CD14-positive monocyte (primary cell): ENCODE measurements at regions not wholly inside any gene's neighbourhood (a gene's known extent, or its start where the extent isn't known, plus 50 kb on each side); places are given as distances from the start of the nearest gene placed in this dataset.

Experiments
- DNase-seq, 3 donors: peaks; one replicate each; pipeline ENCODE4 v3.0.0-alpha.2; 2011 to 2022
- H2AFZ ChIP-seq: 2 replicates; pipeline ENCODE4 v1.6.0; 2012; ENCODE audit warnings: mild to moderate bottlenecking, low read depth, low read length, inconsistent platforms; ENCODE audit not compliant: insufficient read depth, poor library complexity, severe bottlenecking
- H3K27ac ChIP-seq, 2 donors: 1 replicate in 1 of 2; 2 replicates in 1 of 2; pipeline ENCODE4 v1.5.1; 2012 to 2013; ENCODE audit warnings: low read length in 2 of 2, control low read depth in 1 of 2, inconsistent platforms in 1 of 2, low read depth in 1 of 2, mild to moderate bottlenecking in 1 of 2
- H3K27me3 ChIP-seq, 2 donors: one replicate each; pipeline versions ENCODE4 v1.6.0 to v1.6.1; 2011 to 2013; ENCODE audit warnings: low read length in 2 of 2; ENCODE audit not compliant: control insufficient read depth in 2 of 2, insufficient read depth in 2 of 2
- H3K36me3 ChIP-seq, 2 donors: replicated peaks in 1 of 2; 1 replicate in 1 of 2; 2 replicates in 1 of 2; pipeline versions ENCODE4 v1.5.1 to v1.6.1; 2012 to 2013; ENCODE audit warnings: low read length in 2 of 2, control low read depth in 1 of 2, inconsistent platforms in 1 of 2, mild to moderate bottlenecking in 1 of 2; ENCODE audit not compliant: insufficient read depth in 2 of 2, control insufficient read depth in 1 of 2
- H3K4me1 ChIP-seq, 2 donors: 1 replicate in 1 of 2; 2 replicates in 1 of 2; pipeline versions ENCODE4 v1.5.1 to v1.6.1; 2012 to 2013; ENCODE audit warnings: low read length in 2 of 2, control low read depth in 1 of 2, inconsistent platforms in 1 of 2, mild to moderate bottlenecking in 1 of 2, moderate library complexity in 1 of 2; ENCODE audit not compliant: insufficient read depth in 2 of 2, control insufficient read depth in 1 of 2
- H3K4me2 ChIP-seq: replicated peaks from 2 replicates; pipeline ENCODE3; 2012; ENCODE audit warnings: low read length, moderate library complexity, mild to moderate bottlenecking; ENCODE audit not compliant: poor library complexity, severe bottlenecking; ENCODE audit errors: extremely low read depth
- H3K4me3 ChIP-seq, 3 experiments: fragments of 200-600 bp in 1 of 3; sonication (generic) in 1 of 3; replicated peaks in 1 of 3; 1 replicate in 2 of 3; 2 replicates in 1 of 3; pipeline ENCODE4 v1.5.1; 2011 to 2013; ENCODE audit warnings: low read length in 3 of 3, mild to moderate bottlenecking in 3 of 3, control low read depth in 2 of 3, low read depth in 2 of 3, inconsistent platforms in 1 of 3, moderate library complexity in 1 of 3
- H3K79me2 ChIP-seq: 2 replicates; pipeline ENCODE4 v1.6.0; 2012; ENCODE audit warnings: mild to moderate bottlenecking, control low read depth, inconsistent platforms, low read length, moderate library complexity; ENCODE audit not compliant: insufficient read depth
- H3K9ac ChIP-seq: 2 replicates; pipeline ENCODE4 v1.6.0; 2017; ENCODE audit warnings: low read length, mild to moderate bottlenecking; ENCODE audit not compliant: insufficient read depth, poor library complexity, severe bottlenecking
- H3K9me3 ChIP-seq, 2 donors: replicated peaks in 1 of 2; 1 replicate in 1 of 2; 2 replicates in 1 of 2; pipeline versions ENCODE4 v1.5.1 to v1.6.1; 2012 to 2013; ENCODE audit warnings: low read length in 2 of 2, control low read depth in 1 of 2; ENCODE audit not compliant: control insufficient read depth in 1 of 2, insufficient read depth in 1 of 2
- H4K20me1 ChIP-seq: 2 replicates; pipeline ENCODE4 v1.6.0; 2012; ENCODE audit warnings: mild to moderate bottlenecking, low read length, control low read depth, moderate library complexity; ENCODE audit not compliant: insufficient read depth
- H3K27ac Mint-ChIP-seq, 7 donors: one replicate each; pipeline ENCODE4 v1.8.0; 2020; ENCODE audit warnings: mild to moderate bottlenecking in 7 of 7, mixed read lengths in 7 of 7, moderate library complexity in 6 of 7, inconsistent platforms in 2 of 7
- H3K27me3 Mint-ChIP-seq, 3 donors: one replicate each; pipeline ENCODE4 v1.8.0; 2021 to 2022; ENCODE audit warnings: low read depth in 3 of 3, mild to moderate bottlenecking in 3 of 3, mixed read lengths in 3 of 3, moderate library complexity in 3 of 3, inconsistent platforms in 1 of 3
- H3K36me3 Mint-ChIP-seq, 2 donors: one replicate each; pipeline ENCODE4 v1.8.0; 2020; ENCODE audit warnings: mixed read lengths in 2 of 2, inconsistent platforms in 1 of 2, mild to moderate bottlenecking in 1 of 2
- H3K4me1 Mint-ChIP-seq: one replicate; pipeline ENCODE4 v1.8.0; 2020; ENCODE audit warnings: mild to moderate bottlenecking, mixed read lengths
- H3K4me3 Mint-ChIP-seq, 2 donors: one replicate each; pipeline ENCODE4 v1.8.0; 2020; ENCODE audit warnings: mild to moderate bottlenecking in 2 of 2, mixed read lengths in 2 of 2, moderate library complexity in 1 of 2
- H3K9me3 Mint-ChIP-seq, 7 donors: one replicate each; pipeline ENCODE4 v1.8.0; 2020 to 2022; ENCODE audit warnings: mixed read lengths in 7 of 7, mild to moderate bottlenecking in 6 of 7, moderate library complexity in 6 of 7, inconsistent platforms in 2 of 7
- CTCF ChIP-seq: fragments of 200-600 bp; IDR thresholded peaks from one replicate; pipeline ENCODE4 v1.8.0; 2022; ENCODE audit warnings: antibody characterized with exemption, mild to moderate bottlenecking
- WGBS: methylation state at CpG from one replicate; pipeline ENCODE4 v1.1.5; 2013; ENCODE audit warnings: missing lambda C conversion rate; ENCODE audit not compliant: insufficient coverage; 5-methylcytosine and 5-hydroxymethylcytosine counted together
- intact Hi-C, 2 donors: fragments of 100-400 bp; cut with micrococcal nuclease; formaldehyde crosslinking; loops; one replicate each; pipeline versions ENCODE4 v1.15.0 to v1.15.1; 2023

DNA sequence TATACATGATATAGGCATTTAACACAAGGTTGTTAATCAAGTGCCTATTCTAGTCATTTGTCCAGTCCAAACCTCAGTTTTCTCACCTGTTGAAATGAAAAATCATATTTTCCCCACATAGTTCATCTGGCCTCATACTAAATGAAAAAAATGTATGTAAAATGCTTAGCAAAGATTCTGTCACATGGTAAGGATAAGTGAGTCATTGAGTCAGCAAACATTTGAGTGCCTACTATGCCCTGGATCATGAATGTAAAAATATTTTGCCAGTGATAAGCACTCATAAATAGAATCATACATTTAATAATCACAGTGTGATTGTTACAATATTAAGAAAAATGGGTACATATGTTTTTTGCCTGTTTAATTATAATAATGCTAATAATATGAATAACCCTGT is 181.2 kb upstream of the PAPPA start:
- no peak for TF ChIP-seq CTCF
- H3K4me2 ChIP-seq = no peak overlapping the region

GRCh38 chr9:115972843-115973595 is 180.6 kb upstream of the PAPPA start:
- no peak overlapping the region for H3K27ac Mint-ChIP-seq
- no peak overlapping the region for H3K27ac ChIP-seq
- H3K4me2 ChIP-seq = no peak overlapping the region
- H3K27me3 Mint-ChIP-seq = peaks cover 0 to 3% (median 0%) of the 10 kb centered on the region in 3 donors
- H3K36me3 ChIP-seq = no peaks in the 10 kb centered on the region
- WGBS = 40% methylated on average over 1 of the region's 2 CpGs
- H3K4me1 ChIP-seq = no peaks in the 10 kb centered on the region
- no peak overlapping the region for H3K4me3 Mint-ChIP-seq
- intact Hi-C loops = no loop called here
- DNase-seq = no peak
- peaks cover 0 to 5% of the 10 kb centered on the region in 2 donors for H3K9me3 ChIP-seq
- H3K9me3 Mint-ChIP-seq = no peaks in the 10 kb centered on the region
- no peak overlapping the region for H2AFZ ChIP-seq
- no peaks in the 10 kb centered on the region for H3K36me3 Mint-ChIP-seq
- no peaks in the 10 kb centered on the region for H4K20me1 ChIP-seq
- H3K4me3 ChIP-seq = no peak overlapping the region
- H3K9ac ChIP-seq = no peak overlapping the region
- H3K27me3 ChIP-seq = no peaks in the 10 kb centered on the region
- H3K4me1 Mint-ChIP-seq = no peaks in the 10 kb centered on the region
- TF ChIP-seq CTCF = no peak
- no peaks in the 10 kb centered on the region for H3K79me2 ChIP-seq

More for the DNA sequence above, 181.2 kb upstream of the PAPPA start:
- Histone ChIP-seq H3K36me3 (no peaks in the 10 kb centered on the region), H3K4me3 (no peak overlapping the region), H3K79me2 (no peaks in the 10 kb centered on the region), H3K9ac (no peak overlapping the region), H3K4me1 (no peaks in the 10 kb centered on the region), H3K9me3 (peaks cover 2 to 5% of the 10 kb centered on the region in 2 donors), H3K27me3 (no peaks in the 10 kb centered on the region), H4K20me1 (no peaks in the 10 kb centered on the region), H2AFZ (no peak overlapping the region), H3K27ac (no peak overlapping the region)
- Mint-ChIP-seq H3K27me3 (peaks cover 0 to 1% (median 0%) of the 10 kb centered on the region in 3 donors), H3K9me3 (peaks cover 0 to 2% (median 0%) of the 10 kb centered on the region in 7 donors), H3K4me1 (no peaks in the 10 kb centered on the region), H3K4me3 (no peak overlapping the region), H3K27ac (no peak overlapping the region), H3K36me3 (no peaks in the 10 kb centered on the region)
- intact Hi-C loops = no loop called here
- DNase-seq = no peak
